ENCODE measurements at regions not wholly inside any gene's neighbourhood (a gene's known extent, or its start where the extent isn't known, plus 50 kb on each side); places are given as distances from the start of the nearest gene placed in this dataset.

DNA sequence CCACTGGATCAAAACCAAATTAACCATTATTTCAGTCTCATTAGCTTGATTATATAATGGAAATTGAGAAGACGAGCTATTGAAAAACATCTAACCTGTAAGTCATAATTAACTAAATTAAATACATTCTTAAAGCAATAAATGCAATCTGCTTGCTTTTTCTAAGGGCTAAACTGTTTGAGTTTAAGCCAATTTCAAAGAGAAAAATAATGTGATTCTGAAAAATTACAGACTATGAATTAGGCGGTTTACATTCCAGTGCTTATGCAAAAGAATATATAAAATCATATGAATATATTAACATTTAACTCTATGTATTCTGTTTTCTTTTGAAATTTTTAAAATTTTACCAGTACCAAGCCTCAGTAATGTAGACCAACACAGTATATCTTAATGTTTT, 1349.4 kb downstream of the FSCB start:
- Mint-ChIP-seq H3K36me3 (ENCODE audit: insufficient read depth, unreplicated experiment) (no peaks in the 10 kb centered on the region), H3K27ac (ENCODE audit: unreplicated experiment) (no peak overlapping the region), H3K9me3 (ENCODE audit: unreplicated experiment) (no peaks in the 10 kb centered on the region), H3K4me3 (ENCODE audit: unreplicated experiment) (no peak overlapping the region), H3K27me3 (ENCODE audit: insufficient read depth, unreplicated experiment) (no peaks in the 10 kb centered on the region), H3K4me1 (ENCODE audit: low read depth, unreplicated experiment) (no peaks in the 10 kb centered on the region)
- Histone ChIP-seq H3K4me3 (ENCODE audit: low read depth, low read length) (no peak overlapping the region), H3K27me3 (replicated peaks; ENCODE audit: control insufficient read depth, insufficient read depth, low read length) (no peaks in the 10 kb centered on the region), H3K4me1 (no peaks in the 10 kb centered on the region), H3K36me3 (ENCODE audit: control insufficient read depth, insufficient read depth, low read length) (no peaks in the 10 kb centered on the region), H3K9me3 (no peaks in the 10 kb centered on the region)
- ChIA-PET CTCF (no interaction called here), POLR2A (no interaction called here)
- TF ChIP-seq, protein P1, sequence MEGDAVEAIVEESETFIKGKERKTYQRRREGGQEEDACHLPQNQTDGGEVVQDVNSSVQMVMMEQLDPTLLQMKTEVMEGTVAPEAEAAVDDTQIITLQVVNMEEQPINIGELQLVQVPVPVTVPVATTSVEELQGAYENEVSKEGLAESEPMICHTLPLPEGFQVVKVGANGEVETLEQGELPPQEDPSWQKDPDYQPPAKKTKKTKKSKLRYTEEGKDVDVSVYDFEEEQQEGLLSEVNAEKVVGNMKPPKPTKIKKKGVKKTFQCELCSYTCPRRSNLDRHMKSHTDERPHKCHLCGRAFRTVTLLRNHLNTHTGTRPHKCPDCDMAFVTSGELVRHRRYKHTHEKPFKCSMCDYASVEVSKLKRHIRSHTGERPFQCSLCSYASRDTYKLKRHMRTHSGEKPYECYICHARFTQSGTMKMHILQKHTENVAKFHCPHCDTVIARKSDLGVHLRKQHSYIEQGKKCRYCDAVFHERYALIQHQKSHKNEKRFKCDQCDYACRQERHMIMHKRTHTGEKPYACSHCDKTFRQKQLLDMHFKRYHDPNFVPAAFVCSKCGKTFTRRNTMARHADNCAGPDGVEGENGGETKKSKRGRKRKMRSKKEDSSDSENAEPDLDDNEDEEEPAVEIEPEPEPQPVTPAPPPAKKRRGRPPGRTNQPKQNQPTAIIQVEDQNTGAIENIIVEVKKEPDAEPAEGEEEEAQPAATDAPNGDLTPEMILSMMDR (IDR thresholded peaks at IDR 0.05; ENCODE audit: insufficient read depth in 1 of 2, low read depth in 1 of 2, low read length in 1 of 2, severe bottlenecking in 1 of 2, unreplicated experiment in 1 of 2) = no peak
- BruUV-seq (replicated peaks) = no TSS peak
- intact Hi-C loops (cut with micrococcal nuclease; ENCODE audit: unreplicated experiment) = no loop called here
- DNase-seq = no peak

DNA sequence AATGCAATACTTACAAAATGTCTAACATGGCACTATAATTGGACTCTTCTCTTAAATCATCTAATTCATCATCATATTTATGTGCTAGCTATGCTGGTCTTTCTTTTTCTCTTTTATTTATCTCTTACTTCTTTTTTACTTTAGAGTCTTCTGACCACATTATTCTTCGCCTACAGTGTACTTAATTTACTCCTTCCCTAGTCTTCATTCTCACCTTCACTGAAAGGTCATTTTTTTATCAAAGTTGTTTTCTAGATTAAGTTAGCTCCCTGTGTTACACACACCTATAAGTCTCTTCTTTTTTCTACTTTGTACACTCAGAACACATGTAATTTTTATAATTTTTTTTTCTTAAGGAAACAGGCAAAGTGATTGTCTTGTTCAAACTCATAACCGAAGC, 1351.2 kb downstream of the FSCB start:
- no peak overlapping the region for H3K4me3 ChIP-seq (ENCODE audit: low read depth, low read length)
- no peaks in the 10 kb centered on the region for H3K27me3 ChIP-seq (replicated peaks; ENCODE audit: control insufficient read depth, insufficient read depth, low read length)
- Mint-ChIP-seq H3K4me1 (ENCODE audit: low read depth, unreplicated experiment) (no peaks in the 10 kb centered on the region), H3K27me3 (ENCODE audit: insufficient read depth, unreplicated experiment) (no peaks in the 10 kb centered on the region), H3K4me3 (ENCODE audit: unreplicated experiment) (no peak overlapping the region), H3K9me3 (ENCODE audit: unreplicated experiment) (no peaks in the 10 kb centered on the region), H3K36me3 (ENCODE audit: insufficient read depth, unreplicated experiment) (no peaks in the 10 kb centered on the region), H3K27ac (ENCODE audit: unreplicated experiment) (no peak overlapping the region)
- TF ChIP-seq, protein P1 (IDR thresholded peaks at IDR 0.05; ENCODE audit: insufficient read depth in 1 of 2, low read depth in 1 of 2, low read length in 1 of 2, severe bottlenecking in 1 of 2, unreplicated experiment in 1 of 2) = no peak
- no peaks in the 10 kb centered on the region for H3K4me1 ChIP-seq
- no peaks in the 10 kb centered on the region for H3K9me3 ChIP-seq
- ChIA-PET POLR2A (no interaction called here), CTCF (no interaction called here)
- no peak for DNase-seq
- H3K36me3 ChIP-seq (ENCODE audit: control insufficient read depth, insufficient read depth, low read length) = no peaks in the 10 kb centered on the region
- intact Hi-C loops (cut with micrococcal nuclease; ENCODE audit: unreplicated experiment) = no loop called here
- BruUV-seq (replicated peaks) = no TSS peak

DNA sequence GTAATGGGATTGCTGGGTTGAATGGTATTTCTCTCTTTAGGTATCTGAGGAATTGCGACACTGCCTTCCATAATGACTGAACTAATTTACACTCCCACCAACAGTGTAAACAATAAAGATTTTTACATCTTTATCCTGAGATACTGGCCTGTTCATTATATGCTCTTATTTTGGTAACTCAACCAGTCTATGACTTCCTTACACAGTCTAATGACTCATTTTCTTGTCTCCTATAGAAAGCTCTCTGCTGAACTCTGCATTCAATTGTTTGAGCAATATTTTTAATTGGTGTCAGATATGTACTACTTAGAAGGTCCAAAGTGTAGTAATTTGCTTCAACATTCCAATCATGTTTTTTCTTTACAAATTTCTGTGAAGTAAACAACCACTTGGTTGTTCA, 1351.8 kb downstream of the FSCB start:
- Mint-ChIP-seq H3K4me1 (ENCODE audit: low read depth, unreplicated experiment) (no peaks in the 10 kb centered on the region), H3K27ac (ENCODE audit: unreplicated experiment) (no peak overlapping the region), H3K36me3 (ENCODE audit: insufficient read depth, unreplicated experiment) (no peaks in the 10 kb centered on the region), H3K27me3 (ENCODE audit: insufficient read depth, unreplicated experiment) (no peaks in the 10 kb centered on the region), H3K9me3 (ENCODE audit: unreplicated experiment) (no peaks in the 10 kb centered on the region), H3K4me3 (ENCODE audit: unreplicated experiment) (no peak overlapping the region)
- intact Hi-C loops (cut with micrococcal nuclease; ENCODE audit: unreplicated experiment) = no loop called here
- no peak overlapping the region for H3K4me3 ChIP-seq (ENCODE audit: low read depth, low read length)
- ChIA-PET POLR2A (no interaction called here), CTCF (no interaction called here)
- BruUV-seq (replicated peaks) = no TSS peak
- DNase-seq = no peak
- no peaks in the 10 kb centered on the region for H3K4me1 ChIP-seq
- H3K27me3 ChIP-seq (replicated peaks; ENCODE audit: control insufficient read depth, insufficient read depth, low read length) = no peaks in the 10 kb centered on the region
- no peaks in the 10 kb centered on the region for H3K36me3 ChIP-seq (ENCODE audit: control insufficient read depth, insufficient read depth, low read length)
- H3K9me3 ChIP-seq = no peaks in the 10 kb centered on the region
- TF ChIP-seq, protein P1 (IDR thresholded peaks at IDR 0.05; ENCODE audit: insufficient read depth in 1 of 2, low read depth in 1 of 2, low read length in 1 of 2, severe bottlenecking in 1 of 2, unreplicated experiment in 1 of 2) = no peak

All from Caco-2 (cell line).